ENCODE measurements at regions not wholly inside any gene's neighbourhood (a gene's known extent, or its start where the extent isn't known, plus 50 kb on each side); places are given as distances from the start of the nearest gene placed in this dataset.

DNA sequence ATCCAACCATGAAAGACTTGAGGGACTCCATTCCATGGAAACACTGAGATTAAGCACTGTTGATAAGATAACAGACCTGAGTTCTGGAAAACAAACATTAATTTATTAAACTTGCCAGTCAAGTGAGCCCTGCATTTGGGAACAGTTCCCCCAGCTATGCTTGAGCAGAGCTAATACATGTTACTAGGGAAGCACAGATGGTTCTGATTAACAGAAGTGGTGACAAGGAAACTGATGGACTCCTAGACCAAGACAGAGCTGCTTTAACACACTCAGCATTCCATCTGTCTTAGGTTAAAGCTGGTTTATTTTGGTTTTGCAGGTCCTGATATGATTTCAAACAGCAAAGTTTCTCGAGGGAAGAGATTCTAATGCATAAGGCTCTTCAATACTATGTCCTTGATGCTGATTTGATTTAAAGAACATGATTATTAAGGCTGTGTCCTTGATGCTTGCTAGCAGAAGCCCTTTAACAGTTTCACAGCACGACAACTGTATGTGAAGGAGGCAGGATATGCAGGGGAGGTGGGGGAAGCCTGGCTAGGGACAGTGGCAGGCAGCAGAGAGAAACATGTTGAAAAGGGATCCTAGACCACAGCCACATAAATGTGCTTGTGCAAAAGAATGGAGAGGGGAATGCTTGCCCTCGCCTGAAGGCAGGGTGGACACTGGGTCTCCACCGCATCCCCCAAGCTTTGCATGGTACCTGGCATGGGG is 66.2 kb downstream of the ACTBL2 start (continued):
- TF ChIP-seq, protein P1, sequence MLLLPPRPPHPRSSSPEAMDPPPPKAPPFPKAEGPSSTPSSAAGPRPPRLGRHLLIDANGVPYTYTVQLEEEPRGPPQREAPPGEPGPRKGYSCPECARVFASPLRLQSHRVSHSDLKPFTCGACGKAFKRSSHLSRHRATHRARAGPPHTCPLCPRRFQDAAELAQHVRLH (tag by site-specific recombination; IDR thresholded peaks at IDR 0.05): no peak
- TF ChIP-seq, protein P2, sequence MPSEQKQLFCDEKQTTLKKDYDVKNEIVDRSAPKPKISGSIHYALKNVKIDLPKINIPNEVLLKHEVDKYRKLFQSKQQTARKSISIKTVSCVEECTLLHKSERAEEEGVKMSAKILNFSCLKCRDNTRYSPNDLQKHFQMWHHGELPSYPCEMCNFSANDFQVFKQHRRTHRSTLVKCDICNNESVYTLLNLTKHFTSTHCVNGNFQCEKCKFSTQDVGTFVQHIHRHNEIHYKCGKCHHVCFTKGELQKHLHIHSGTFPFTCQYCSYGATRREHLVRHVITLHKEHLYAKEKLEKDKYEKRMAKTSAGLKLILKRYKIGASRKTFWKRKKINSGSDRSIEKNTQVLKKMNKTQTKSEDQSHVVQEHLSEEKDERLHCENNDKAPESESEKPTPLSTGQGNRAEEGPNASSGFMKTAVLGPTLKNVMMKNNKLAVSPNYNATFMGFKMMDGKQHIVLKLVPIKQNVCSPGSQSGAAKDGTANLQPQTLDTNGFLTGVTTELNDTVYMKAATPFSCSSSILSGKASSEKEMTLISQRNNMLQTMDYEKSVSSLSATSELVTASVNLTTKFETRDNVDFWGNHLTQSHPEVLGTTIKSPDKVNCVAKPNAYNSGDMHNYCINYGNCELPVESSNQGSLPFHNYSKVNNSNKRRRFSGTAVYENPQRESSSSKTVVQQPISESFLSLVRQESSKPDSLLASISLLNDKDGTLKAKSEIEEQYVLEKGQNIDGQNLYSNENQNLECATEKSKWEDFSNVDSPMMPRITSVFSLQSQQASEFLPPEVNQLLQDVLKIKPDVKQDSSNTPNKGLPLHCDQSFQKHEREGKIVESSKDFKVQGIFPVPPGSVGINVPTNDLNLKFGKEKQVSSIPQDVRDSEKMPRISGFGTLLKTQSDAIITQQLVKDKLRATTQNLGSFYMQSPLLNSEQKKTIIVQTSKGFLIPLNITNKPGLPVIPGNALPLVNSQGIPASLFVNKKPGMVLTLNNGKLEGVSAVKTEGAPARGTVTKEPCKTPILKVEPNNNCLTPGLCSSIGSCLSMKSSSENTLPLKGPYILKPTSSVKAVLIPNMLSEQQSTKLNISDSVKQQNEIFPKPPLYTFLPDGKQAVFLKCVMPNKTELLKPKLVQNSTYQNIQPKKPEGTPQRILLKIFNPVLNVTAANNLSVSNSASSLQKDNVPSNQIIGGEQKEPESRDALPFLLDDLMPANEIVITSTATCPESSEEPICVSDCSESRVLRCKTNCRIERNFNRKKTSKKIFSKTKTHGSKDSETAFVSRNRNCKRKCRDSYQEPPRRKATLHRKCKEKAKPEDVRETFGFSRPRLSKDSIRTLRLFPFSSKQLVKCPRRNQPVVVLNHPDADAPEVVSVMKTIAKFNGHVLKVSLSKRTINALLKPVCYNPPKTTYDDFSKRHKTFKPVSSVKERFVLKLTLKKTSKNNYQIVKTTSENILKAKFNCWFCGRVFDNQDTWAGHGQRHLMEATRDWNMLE (tag by site-specific recombination; conservative IDR thresholded peaks at IDR 0.05; ENCODE audit: low read depth): no peak
- TF ChIP-seq, protein P3, sequence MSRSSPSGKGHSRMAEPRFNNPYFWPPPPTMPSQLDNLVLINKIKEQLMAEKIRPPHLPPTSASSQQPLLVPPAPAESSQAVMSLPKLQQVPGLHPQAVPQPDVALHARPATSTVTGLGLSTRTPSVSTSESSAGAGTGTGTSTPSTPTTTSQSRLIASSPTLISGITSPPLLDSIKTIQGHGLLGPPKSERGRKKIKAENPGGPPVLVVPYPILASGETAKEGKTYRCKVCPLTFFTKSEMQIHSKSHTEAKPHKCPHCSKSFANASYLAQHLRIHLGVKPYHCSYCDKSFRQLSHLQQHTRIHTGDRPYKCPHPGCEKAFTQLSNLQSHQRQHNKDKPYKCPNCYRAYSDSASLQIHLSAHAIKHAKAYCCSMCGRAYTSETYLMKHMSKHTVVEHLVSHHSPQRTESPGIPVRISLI (tag by site-specific recombination; IDR thresholded peaks at IDR 0.05): no peak
- TF ChIP-seq ZEB2 (tag by site-specific recombination; IDR thresholded peaks at IDR 0.05) (no peak), ZSCAN16 (tag by site-specific recombination; IDR thresholded peaks at IDR 0.05) (no peak)

DNA sequence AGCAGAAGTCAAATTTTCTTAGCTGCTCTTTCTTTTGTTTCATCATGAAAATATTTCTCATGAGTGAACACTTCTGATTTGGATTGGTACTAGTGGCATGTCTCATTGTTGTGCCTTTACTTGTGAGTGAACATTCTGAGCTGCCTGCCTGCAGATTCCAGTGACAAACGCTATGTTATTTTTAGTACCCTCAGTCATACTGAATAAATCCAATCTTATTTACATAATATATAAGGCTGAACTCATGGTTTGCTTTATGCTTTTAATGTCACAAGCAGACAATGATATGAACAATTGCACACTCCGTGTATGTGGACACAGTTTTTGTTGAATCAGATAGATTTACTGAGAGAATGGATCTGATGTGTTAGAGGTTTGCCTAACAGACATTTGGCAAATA is 67.8 kb downstream of the ACTBL2 start:
- Histone ChIP-seq H3K36me3 (ENCODE audit: control insufficient read depth in 2 of 2, insufficient read depth in 1 of 2, low read length in 2 of 2) (no peaks in the 10 kb centered on the region), H3K9me3 (ENCODE audit: control insufficient read depth, insufficient read depth, low read depth, low read length) (no peaks in the 10 kb centered on the region), H3K4me3 (ENCODE audit: low read depth, low read length) (no peak overlapping the region), H3K4me1 (ENCODE audit: control insufficient read depth, insufficient read depth, low read length) (peaks cover 3% of the 10 kb centered on the region; the same call in 1 of the 2 replicates), H3K27ac (ENCODE audit: extremely low read depth, low read depth, low read length) (no peak overlapping the region)
- no peak for TF ChIP-seq ZNF169 (tag by site-specific recombination; IDR thresholded peaks at IDR 0.05)
- TF ChIP-seq ZNF366 (tag by site-specific recombination; conservative IDR thresholded peaks at IDR 0.05): no peak
- no peak for TF ChIP-seq ZNF221 (tag by site-specific recombination; IDR thresholded peaks at IDR 0.05; ENCODE audit: borderline replicate concordance)
- TF ChIP-seq ZNF670 (tag by site-specific recombination; IDR thresholded peaks at IDR 0.05; ENCODE audit: low read depth): no peak
- TF ChIP-seq OSR2 (tag by site-specific recombination; IDR thresholded peaks at IDR 0.05): no peak
- no peak for TF ChIP-seq ZEB2 (tag by site-specific recombination; IDR thresholded peaks at IDR 0.05)
- TF ChIP-seq YY2 (tag by site-specific recombination; IDR thresholded peaks at IDR 0.05): no peak
- TF ChIP-seq ZNF501 (tag by site-specific recombination; IDR thresholded peaks at IDR 0.05): no peak
- no peak for TF ChIP-seq ZNF530 (tag by site-specific recombination; IDR thresholded peaks at IDR 0.05; ENCODE audit: low read depth)
- TF ChIP-seq ZNF132 (tag by site-specific recombination; IDR thresholded peaks at IDR 0.05; ENCODE audit: borderline replicate concordance): no peak
- no peak for TF ChIP-seq ZNF174 (tag by site-specific recombination; IDR thresholded peaks at IDR 0.05)
- TF ChIP-seq, protein P4, sequence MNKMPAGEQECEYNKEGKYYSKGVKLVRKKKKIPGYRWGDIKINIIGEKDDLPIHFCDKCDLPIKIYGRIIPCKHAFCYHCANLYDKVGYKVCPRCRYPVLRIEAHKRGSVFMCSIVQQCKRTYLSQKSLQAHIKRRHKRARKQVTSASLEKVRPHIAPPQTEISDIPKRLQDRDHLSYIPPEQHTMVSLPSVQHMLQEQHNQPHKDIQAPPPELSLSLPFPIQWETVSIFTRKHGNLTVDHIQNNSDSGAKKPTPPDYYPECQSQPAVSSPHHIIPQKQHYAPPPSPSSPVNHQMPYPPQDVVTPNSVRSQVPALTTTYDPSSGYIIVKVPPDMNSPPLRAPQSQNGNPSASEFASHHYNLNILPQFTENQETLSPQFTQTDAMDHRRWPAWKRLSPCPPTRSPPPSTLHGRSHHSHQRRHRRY (tag by site-specific recombination; IDR thresholded peaks at IDR 0.05): no peak
- no peak for TF ChIP-seq HOXA7 (CRISPR knock-in tag; IDR thresholded peaks at IDR 0.05; ENCODE audit: borderline replicate concordance)
- TF ChIP-seq ZNF610 (tag by site-specific recombination; IDR thresholded peaks at IDR 0.05; ENCODE audit: borderline replicate concordance): no peak
- no peak for TF ChIP-seq BCL11B (tag by site-specific recombination; IDR thresholded peaks at IDR 0.05; ENCODE audit: low read depth)
- no peak for TF ChIP-seq ZNF10 (tag by site-specific recombination; IDR thresholded peaks at IDR 0.05)
- TF ChIP-seq ZNF624 (tag by site-specific recombination; IDR thresholded peaks at IDR 0.05): no peak
- no peak for TF ChIP-seq ZNF843 (tag by site-specific recombination; IDR thresholded peaks at IDR 0.05)
- TF ChIP-seq ZNF658 (tag by site-specific recombination; IDR thresholded peaks at IDR 0.05): no peak
- TF ChIP-seq, protein P5, sequence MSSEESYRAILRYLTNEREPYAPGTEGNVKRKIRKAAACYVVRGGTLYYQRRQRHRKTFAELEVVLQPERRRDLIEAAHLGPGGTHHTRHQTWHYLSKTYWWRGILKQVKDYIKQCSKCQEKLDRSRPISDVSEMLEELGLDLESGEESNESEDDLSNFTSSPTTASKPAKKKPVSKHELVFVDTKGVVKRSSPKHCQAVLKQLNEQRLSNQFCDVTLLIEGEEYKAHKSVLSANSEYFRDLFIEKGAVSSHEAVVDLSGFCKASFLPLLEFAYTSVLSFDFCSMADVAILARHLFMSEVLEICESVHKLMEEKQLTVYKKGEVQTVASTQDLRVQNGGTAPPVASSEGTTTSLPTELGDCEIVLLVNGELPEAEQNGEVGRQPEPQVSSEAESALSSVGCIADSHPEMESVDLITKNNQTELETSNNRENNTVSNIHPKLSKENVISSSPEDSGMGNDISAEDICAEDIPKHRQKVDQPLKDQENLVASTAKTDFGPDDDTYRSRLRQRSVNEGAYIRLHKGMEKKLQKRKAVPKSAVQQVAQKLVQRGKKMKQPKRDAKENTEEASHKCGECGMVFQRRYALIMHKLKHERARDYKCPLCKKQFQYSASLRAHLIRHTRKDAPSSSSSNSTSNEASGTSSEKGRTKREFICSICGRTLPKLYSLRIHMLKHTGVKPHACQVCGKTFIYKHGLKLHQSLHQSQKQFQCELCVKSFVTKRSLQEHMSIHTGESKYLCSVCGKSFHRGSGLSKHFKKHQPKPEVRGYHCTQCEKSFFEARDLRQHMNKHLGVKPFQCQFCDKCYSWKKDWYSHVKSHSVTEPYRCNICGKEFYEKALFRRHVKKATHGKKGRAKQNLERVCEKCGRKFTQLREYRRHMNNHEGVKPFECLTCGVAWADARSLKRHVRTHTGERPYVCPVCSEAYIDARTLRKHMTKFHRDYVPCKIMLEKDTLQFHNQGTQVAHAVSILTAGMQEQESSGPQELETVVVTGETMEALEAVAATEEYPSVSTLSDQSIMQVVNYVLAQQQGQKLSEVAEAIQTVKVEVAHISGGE (tag by site-specific recombination; conservative IDR thresholded peaks at IDR 0.05; ENCODE audit: low read depth): no peak
- POLR2A ChIA-PET: no interaction called here
- CTCF ChIA-PET: no interaction called here
